ENCODE measurements at regions not wholly inside any gene's neighbourhood (a gene's known extent, or its start where the extent isn't known, plus 50 kb on each side); places are given as distances from the start of the nearest gene placed in this dataset.

DNA sequence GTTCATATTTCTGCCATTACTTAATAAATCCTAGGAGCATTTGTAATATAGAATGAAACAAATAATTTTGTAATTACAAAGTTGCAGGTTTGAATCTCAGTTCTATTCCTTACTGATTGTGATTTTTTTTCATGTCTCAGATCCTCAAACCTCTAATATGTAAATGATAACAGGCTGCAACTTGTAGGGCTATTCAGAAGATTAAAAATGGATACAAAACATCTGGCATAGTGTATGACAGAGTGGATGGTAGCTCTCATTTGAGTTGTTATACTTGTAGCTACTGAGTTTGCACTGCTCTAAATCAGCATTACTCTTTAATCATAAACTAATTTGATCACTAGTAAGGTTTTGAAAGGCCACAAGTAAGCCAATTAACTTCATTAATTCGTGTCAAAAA is 406.3 kb upstream of the MGAT4C start:
- Mint-ChIP-seq H3K4me1 (ENCODE audit: insufficient read depth, unreplicated experiment) (peaks cover 36% of the 10 kb centered on the region), H3K9me3 (ENCODE audit: unreplicated experiment) (no peaks in the 10 kb centered on the region), H3K27ac (ENCODE audit: low read depth, unreplicated experiment) (no peak overlapping the region), H3K36me3 (ENCODE audit: insufficient read depth, unreplicated experiment) (no peaks in the 10 kb centered on the region), H3K27me3 (ENCODE audit: insufficient read depth, unreplicated experiment) (no peaks in the 10 kb centered on the region), H3K4me3 (ENCODE audit: unreplicated experiment) (no peak overlapping the region)
- DNase-seq (ENCODE audit: unreplicated experiment) = no peak
- CTCF ChIA-PET = no interaction called here
- TF ChIP-seq, protein P1, sequence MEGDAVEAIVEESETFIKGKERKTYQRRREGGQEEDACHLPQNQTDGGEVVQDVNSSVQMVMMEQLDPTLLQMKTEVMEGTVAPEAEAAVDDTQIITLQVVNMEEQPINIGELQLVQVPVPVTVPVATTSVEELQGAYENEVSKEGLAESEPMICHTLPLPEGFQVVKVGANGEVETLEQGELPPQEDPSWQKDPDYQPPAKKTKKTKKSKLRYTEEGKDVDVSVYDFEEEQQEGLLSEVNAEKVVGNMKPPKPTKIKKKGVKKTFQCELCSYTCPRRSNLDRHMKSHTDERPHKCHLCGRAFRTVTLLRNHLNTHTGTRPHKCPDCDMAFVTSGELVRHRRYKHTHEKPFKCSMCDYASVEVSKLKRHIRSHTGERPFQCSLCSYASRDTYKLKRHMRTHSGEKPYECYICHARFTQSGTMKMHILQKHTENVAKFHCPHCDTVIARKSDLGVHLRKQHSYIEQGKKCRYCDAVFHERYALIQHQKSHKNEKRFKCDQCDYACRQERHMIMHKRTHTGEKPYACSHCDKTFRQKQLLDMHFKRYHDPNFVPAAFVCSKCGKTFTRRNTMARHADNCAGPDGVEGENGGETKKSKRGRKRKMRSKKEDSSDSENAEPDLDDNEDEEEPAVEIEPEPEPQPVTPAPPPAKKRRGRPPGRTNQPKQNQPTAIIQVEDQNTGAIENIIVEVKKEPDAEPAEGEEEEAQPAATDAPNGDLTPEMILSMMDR (IDR thresholded peaks at IDR 0.05; ENCODE audit: unreplicated experiment) = no peak
- intact Hi-C loops (cut with micrococcal nuclease) = no loop called here
- POLR2A ChIA-PET = interaction anchor here (0.6 kb wide), 1 partner anchor 1286 kb away, joined by 3 read pairs; no protein-coding TSS in a partner anchor
- BruUV-seq (replicated peaks) = no TSS peak

DNA sequence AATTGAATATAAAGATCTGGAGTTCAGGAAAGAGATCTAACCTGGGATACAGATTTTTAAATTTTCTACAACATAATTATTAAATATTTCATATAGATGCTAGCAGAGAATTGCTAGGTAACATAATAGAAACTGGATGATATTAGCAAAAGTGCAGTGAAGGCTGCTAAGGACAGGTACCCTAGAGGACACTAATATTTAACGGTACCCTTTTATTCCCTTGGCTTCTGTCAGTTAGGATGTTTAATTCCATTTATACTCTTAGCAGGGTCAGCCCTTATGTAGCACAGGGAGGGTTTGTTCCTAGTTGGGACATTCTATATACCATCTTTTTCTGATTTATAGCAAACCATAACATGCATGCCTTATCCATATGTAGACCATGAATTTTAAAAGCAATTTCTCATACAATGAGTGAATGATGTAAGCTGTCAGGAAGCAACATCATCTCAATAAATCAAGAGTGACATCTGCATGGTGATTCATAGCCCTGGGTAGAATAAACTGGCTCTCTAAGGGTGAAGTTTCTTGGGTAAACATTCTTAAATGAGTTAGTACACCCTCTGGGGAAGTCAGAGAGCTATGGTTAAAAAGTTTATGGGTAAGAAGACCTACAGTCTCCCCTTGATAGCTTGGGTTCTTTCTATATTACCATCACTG is 404.4 kb upstream of the MGAT4C start:
- H3K4me1 Mint-ChIP-seq (ENCODE audit: insufficient read depth, unreplicated experiment) = peaks cover 29% of the 10 kb centered on the region
- H3K27me3 Mint-ChIP-seq (ENCODE audit: insufficient read depth, unreplicated experiment) = no peaks in the 10 kb centered on the region
- H3K27ac Mint-ChIP-seq (ENCODE audit: low read depth, unreplicated experiment) = peak overlapping the region; percentile 87
- H3K9me3 Mint-ChIP-seq (ENCODE audit: unreplicated experiment) = no peaks in the 10 kb centered on the region
- CTCF ChIA-PET = no interaction called here
- intact Hi-C loops (cut with micrococcal nuclease) = no loop called here
- POLR2A ChIA-PET = interaction anchor here (1.0 kb wide), 1 partner anchor 26 kb away, joined by 3 read pairs; no protein-coding TSS in a partner anchor
- no peaks in the 10 kb centered on the region for H3K36me3 Mint-ChIP-seq (ENCODE audit: insufficient read depth, unreplicated experiment)
- BruUV-seq (replicated peaks) = no TSS peak
- peak; percentile 91 for DNase-seq (ENCODE audit: unreplicated experiment)
- TF ChIP-seq, protein P1 (IDR thresholded peaks at IDR 0.05; ENCODE audit: unreplicated experiment) = no peak
- no peak overlapping the region for H3K4me3 Mint-ChIP-seq (ENCODE audit: unreplicated experiment)

DNA sequence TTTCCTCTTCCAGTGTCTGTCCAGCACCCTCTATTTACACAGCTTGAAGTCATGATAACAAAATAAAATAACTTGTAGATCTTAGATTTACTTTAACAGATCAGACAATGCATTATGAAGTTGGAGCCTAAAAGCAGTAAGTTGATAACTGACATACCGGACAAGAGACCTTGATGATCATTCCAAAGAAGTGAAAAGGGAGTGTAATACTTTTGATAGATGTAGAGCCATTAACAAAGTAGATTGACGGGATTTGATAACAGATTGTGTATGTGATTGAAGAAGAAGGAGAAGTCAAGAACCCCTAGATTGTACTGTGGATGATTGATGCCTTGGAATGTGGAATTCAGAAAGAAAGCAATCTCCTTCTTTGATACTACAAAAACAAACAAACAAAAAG is 403.8 kb upstream of the MGAT4C start:
- Mint-ChIP-seq H3K9me3 (ENCODE audit: unreplicated experiment) (no peaks in the 10 kb centered on the region), H3K27ac (ENCODE audit: low read depth, unreplicated experiment) (peak overlapping the region; percentile 8), H3K4me3 (ENCODE audit: unreplicated experiment) (no peak overlapping the region), H3K4me1 (ENCODE audit: insufficient read depth, unreplicated experiment) (peaks cover 29% of the 10 kb centered on the region), H3K27me3 (ENCODE audit: insufficient read depth, unreplicated experiment) (no peaks in the 10 kb centered on the region), H3K36me3 (ENCODE audit: insufficient read depth, unreplicated experiment) (no peaks in the 10 kb centered on the region)
- BruUV-seq (replicated peaks) = no TSS peak
- DNase-seq (ENCODE audit: unreplicated experiment) = no peak
- ChIA-PET POLR2A (interaction anchor here (1.0 kb wide), 1 partner anchor 25 kb away, joined by 3 read pairs; no protein-coding TSS in a partner anchor), CTCF (interaction anchor here (0.7 to 1.4 kb wide), 2 partner anchors 10 to 1297 kb away, joined by 3 to 6 read pairs; no protein-coding TSS in a partner anchor)
- intact Hi-C loops (cut with micrococcal nuclease) = no loop called here
- TF ChIP-seq, protein P1 (IDR thresholded peaks at IDR 0.05; ENCODE audit: unreplicated experiment) = no peak

DNA sequence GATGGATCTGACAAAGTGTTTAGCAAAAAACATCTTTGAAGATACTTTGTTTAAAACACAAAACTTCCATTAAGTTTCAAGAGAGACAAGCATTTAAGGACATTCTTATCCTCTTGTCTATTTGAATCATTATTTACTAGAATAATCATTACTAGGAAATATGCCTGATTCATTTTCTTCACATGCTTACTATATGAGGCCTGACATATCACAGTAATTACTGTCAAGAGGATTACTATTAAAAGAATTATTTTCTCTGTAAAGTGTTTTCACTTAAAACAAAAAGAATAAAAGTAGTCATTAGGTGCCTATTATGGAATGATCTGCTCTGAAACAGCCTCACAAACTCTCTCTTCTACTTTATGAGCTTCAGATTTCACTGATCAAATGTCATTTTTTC is 402.1 kb upstream of the MGAT4C start:
- peaks cover 18% of the 10 kb centered on the region for H3K4me1 Mint-ChIP-seq (ENCODE audit: insufficient read depth, unreplicated experiment)
- no peaks in the 10 kb centered on the region for H3K36me3 Mint-ChIP-seq (ENCODE audit: insufficient read depth, unreplicated experiment)
- H3K9me3 Mint-ChIP-seq (ENCODE audit: unreplicated experiment) = no peaks in the 10 kb centered on the region
- ChIA-PET CTCF (interaction anchor here (0.6 kb wide), 1 partner anchor 29 kb away, joined by 3 read pairs; no protein-coding TSS in a partner anchor), POLR2A (no interaction called here)
- H3K4me3 Mint-ChIP-seq (ENCODE audit: unreplicated experiment) = no peak overlapping the region
- TF ChIP-seq, protein P1 (IDR thresholded peaks at IDR 0.05; ENCODE audit: unreplicated experiment) = no peak
- H3K27me3 Mint-ChIP-seq (ENCODE audit: insufficient read depth, unreplicated experiment) = no peaks in the 10 kb centered on the region
- H3K27ac Mint-ChIP-seq (ENCODE audit: low read depth, unreplicated experiment) = no peak overlapping the region
- no TSS peak for BruUV-seq (replicated peaks)
- intact Hi-C loops (cut with micrococcal nuclease) = no loop called here
- DNase-seq (ENCODE audit: unreplicated experiment) = no peak
